HG03139 (cell line): ENCODE measurements at regions not wholly inside any gene's neighbourhood (a gene's known extent, or its start where the extent isn't known, plus 50 kb on each side); places are given as distances from the start of the nearest gene placed in this dataset.

Experiments used
- ATAC-seq: cut with Tn5 transposase; IDR thresholded peaks from one replicate; pipeline ENCODE4 v1.9.1; 2021; ENCODE audit not compliant: unreplicated experiment

DNA sequence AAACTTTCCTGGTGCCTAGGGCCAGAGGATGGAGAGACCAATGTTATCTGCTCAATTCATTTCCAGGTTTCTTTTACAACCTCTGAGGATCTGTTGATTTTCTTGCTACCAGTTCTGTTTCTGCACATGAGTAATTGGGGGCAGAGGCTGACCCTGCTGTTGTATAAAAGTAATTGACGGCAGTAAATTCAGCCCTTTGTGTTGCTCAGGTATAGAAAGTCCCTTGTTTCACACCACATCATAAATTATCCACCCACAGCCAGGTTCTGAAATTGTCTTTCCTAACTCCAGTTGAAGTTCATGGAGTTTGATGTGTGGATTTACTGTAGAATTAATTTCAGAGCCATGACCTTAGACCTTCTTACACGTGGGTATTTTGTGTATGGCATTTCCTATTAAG, 107.4 kb upstream of the GRIK2 start:
- no peak for ATAC-seq

DNA sequence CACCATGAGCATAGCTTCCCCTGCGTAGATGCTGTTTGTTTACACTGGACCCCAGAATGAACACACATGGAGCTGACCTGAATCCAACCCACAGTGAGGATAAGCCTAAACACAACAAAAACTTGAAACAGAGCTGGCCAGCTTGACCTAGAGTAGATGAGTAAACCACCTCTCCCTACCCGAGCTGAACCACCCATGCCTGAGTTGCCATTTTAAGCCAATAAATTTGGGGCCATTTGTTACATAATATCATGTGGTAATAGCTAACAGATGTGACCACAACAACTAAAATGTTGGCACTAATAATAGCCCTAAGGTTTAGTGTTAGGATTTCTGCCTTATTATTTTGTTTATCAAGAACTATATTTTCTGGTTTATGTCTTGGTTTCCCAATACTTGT, 103.2 kb upstream of the GRIK2 start:
- no peak for ATAC-seq

DNA sequence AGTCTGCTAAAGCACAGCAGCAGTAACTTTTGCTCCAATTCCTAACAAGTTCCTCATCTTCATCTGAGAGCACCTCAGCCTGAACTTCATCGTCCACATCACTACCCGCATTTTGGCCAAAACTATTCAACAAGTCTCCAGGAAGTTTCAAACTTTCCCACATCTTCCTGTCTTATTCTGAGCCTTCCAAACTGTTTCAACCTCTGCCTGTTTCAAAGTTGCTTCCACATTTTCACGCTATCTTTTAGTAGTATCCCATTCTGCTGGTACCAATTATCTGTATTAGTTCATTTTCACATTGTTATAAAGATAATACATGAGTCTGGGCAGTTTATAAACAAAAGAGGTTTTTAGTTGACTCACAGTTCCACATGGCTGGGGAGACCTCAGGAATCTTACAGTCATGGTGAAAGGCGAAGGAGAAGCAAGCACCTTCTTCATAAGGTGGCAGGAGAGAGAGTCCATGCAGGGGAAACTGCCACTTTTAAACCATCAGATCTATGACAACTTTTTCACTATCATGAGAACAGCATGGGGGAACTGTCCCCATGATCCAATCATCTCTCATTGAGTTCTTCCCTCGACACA, 99.4 kb upstream of the GRIK2 start:
- ATAC-seq, result no peak

GRCh38 chr6:101294676-101295075, 98.8 kb upstream of the GRIK2 start:
- no peak for ATAC-seq

DNA sequence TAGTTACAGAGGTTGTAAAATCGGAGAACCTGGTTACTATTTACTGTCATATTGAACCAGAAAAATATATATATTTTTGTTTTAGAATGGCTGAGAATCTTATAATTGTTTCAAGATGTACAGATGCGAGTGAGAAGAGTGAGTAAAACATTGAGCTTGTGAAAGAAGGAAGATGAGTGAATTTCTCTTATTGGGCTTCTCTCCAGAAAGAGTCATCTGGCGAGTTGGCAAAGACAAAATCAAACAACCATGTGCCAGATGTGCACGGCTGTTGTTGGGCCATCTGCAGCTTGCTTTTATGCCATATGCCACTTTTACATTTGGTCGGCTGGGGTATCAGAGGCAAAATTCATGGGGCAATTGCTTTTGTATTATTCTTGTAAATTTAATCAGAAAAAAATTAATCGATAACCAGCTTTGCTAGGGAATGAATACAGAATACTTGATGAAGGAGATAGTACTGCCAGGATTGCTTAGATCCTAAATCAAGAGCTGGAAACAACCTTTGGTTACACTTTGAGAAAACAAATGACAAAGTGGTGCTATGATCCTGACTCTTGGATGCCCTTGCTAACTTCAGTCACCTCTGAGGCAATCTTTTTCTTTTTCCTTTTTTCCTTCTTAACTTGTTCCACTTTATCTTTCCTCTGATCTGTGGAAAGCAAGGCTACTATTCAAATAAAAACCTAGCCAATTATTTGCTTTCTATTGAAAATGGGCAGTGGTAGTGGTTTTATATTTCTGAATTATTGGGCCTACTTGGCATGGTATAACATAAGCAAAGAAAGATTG, 97.1 kb upstream of the GRIK2 start:
- ATAC-seq, result no peak

DNA sequence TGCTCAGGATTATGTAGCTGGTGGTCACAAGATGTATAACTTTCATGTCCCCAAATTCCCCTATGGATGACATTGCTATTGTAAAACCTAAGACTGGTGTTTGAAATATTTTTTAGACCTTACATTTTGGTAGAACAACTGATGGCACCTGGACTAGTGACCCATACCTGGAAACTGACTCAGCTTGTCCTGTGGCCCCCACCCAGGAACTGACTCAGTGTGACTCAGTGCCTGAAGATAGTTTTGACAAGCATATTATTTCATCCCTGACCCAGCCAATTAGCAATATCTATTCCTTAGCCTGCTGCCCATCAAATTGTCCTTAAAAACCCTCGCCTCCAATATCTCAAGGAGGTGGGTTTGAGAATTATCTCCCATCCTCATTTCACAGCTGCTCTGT, 90.9 kb upstream of the GRIK2 start:
- ATAC-seq, result no peak

DNA sequence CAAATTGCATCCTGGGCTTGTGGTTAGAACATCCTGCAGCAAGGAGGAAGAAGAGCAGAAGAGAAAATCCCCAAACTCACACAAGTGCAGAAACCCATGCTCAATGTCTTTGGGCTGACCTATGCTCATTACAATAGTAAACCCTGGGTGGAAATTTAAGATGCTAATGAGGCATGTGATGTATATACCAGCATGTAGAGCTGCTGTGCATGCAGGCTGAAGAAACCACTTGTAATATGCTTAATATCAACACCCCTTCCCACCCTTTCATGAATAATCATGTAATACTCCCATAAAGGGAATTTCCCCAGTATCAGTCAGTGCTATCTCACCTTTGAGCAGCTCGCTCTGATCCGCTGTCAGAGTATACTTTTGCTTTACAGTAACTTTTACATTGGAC, 90.0 kb upstream of the GRIK2 start:
- ATAC-seq, result no peak

DNA sequence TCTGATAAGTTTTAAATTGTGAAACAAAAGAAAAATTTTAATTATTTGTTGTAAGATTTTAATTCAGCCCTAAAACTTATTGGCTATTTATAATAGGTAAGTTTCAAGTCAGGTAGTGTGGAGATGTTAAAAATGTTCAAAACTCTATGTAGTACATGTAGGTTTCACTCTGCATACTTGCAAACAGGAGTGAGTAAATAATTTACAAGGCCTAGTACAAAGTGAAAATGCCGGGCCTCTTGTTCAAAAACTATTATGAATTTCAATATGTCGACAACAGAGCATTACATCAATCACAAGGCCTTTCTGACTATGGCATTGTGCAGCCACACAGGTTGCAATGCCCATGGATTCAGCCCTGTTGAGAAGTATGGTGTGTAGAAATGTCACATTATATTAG, 80.9 kb upstream of the GRIK2 start:
- no peak for ATAC-seq

GRCh38 chr6:101322921-101323320, 70.6 kb upstream of the GRIK2 start:
- no peak for ATAC-seq

DNA sequence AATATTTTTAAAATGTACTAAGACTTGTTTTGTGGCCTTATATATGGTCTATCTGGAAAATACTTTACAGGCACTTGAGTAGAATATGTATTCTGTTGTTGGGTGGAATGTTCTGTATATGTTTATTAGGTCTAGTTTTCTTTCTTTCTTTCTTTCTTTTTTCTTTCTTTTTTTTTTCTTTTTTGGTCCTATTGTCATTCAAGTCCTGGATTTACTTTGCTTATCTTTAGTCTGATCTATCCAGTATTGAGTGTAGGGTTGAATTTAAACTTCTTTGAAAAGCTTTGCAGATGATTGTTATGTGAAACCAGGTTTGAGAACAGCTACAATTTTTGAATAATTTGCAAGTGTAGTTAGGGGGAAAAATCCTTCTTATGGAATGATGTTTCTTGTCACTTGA, 67.1 kb upstream of the GRIK2 start:
- no peak for ATAC-seq

- ATAC-seq, result no peak
These were observed 51.6 kb upstream of the GRIK2 start for GRCh38 chr6:101341926-101342325.
